Trophoblast cell (in vitro differentiated cells and primary cell): ENCODE measurements at regions not wholly inside any gene's neighbourhood (a gene's known extent, or its start where the extent isn't known, plus 50 kb on each side); places are given as distances from the start of the nearest gene placed in this dataset.

Experiments used
- DNase-seq, 2 donors: peaks; one replicate each; pipeline ENCODE4 v3.0.0-alpha.2; 2016
- H2AFZ ChIP-seq: 2 replicates; pipeline ENCODE4 v1.6.1; 2013; ENCODE audit warnings: low read length, moderate library complexity, mild to moderate bottlenecking; ENCODE audit not compliant: insufficient read depth, poor library complexity
- H2AK5ac ChIP-seq: 2 replicates; pipeline ENCODE4 v1.6.1; 2013; ENCODE audit warnings: mild to moderate bottlenecking, low read length
- H2BK120ac ChIP-seq: 2 replicates; pipeline ENCODE4 v1.6.1; 2013; ENCODE audit warnings: low read length, mild to moderate bottlenecking, moderate library complexity; ENCODE audit not compliant: insufficient read depth, poor library complexity
- H2BK12ac ChIP-seq: 2 replicates; pipeline ENCODE4 v1.6.1; 2013; ENCODE audit warnings: mild to moderate bottlenecking, low read length, moderate library complexity
- H2BK5ac ChIP-seq: 2 replicates; pipeline ENCODE4 v1.6.1; 2013; ENCODE audit warnings: low read length, low read depth, moderate library complexity, mild to moderate bottlenecking; ENCODE audit not compliant: poor library complexity
- H3K14ac ChIP-seq: 2 replicates; pipeline ENCODE4 v1.6.1; 2013; ENCODE audit warnings: mild to moderate bottlenecking, low read length
- H3K18ac ChIP-seq: 2 replicates; pipeline ENCODE4 v1.6.1; 2013; ENCODE audit warnings: mild to moderate bottlenecking, low read length
- H3K23ac ChIP-seq: 2 replicates; pipeline ENCODE4 v1.6.1; 2013; ENCODE audit warnings: low read length
- H3K27ac ChIP-seq: 2 replicates; pipeline ENCODE4 v1.5.1; 2013; ENCODE audit warnings: low read depth, mild to moderate bottlenecking, inconsistent platforms, low read length, moderate library complexity
- H3K27me3 ChIP-seq: 2 replicates; pipeline ENCODE4 v1.6.1; 2013; ENCODE audit warnings: inconsistent platforms, mild to moderate bottlenecking, low read length, moderate library complexity; ENCODE audit not compliant: insufficient read depth
- H3K36me3 ChIP-seq, 2 experiments: 1 replicate in 1 of 2; 2 replicates in 1 of 2; pipeline ENCODE4 v1.6.1; 2013; ENCODE audit warnings: low read length in 2 of 2, mild to moderate bottlenecking in 2 of 2, moderate library complexity in 1 of 2; ENCODE audit not compliant: insufficient read depth in 2 of 2, control insufficient read depth in 1 of 2
- H3K4ac ChIP-seq: 2 replicates; pipeline ENCODE4 v1.6.1; 2013; ENCODE audit warnings: low read depth, mild to moderate bottlenecking, low read length, moderate library complexity
- H3K4me1 ChIP-seq, 2 experiments: 1 replicate in 1 of 2; 2 replicates in 1 of 2; pipeline ENCODE4 v1.6.1; 2013; ENCODE audit warnings: low read length in 2 of 2, mild to moderate bottlenecking in 2 of 2, moderate library complexity in 1 of 2; ENCODE audit not compliant: insufficient read depth in 2 of 2, control insufficient read depth in 1 of 2
- H3K4me2 ChIP-seq: 2 replicates; pipeline ENCODE4 v1.6.1; 2013; ENCODE audit warnings: inconsistent platforms, mild to moderate bottlenecking, low read length, moderate library complexity
- H3K4me3 ChIP-seq: 2 replicates; pipeline ENCODE4 v1.5.1; 2013; ENCODE audit warnings: mild to moderate bottlenecking, low read depth, low read length, inconsistent platforms
- H3K79me1 ChIP-seq: one replicate; pipeline ENCODE4 v1.6.1; 2013; ENCODE audit warnings: low read length
- H3K79me2 ChIP-seq: 2 replicates; pipeline ENCODE4 v1.6.1; 2013; ENCODE audit warnings: low read length, mild to moderate bottlenecking; ENCODE audit not compliant: control insufficient read depth, insufficient read depth, poor library complexity
- H3K9ac ChIP-seq: 2 replicates; pipeline ENCODE4 v1.6.1; 2013; ENCODE audit warnings: mild to moderate bottlenecking, low read length
- H3K9me3 ChIP-seq: 2 replicates; pipeline ENCODE4 v1.6.1; 2013; ENCODE audit warnings: low read depth, mild to moderate bottlenecking, control low read depth, inconsistent platforms, low read length; ENCODE audit not compliant: insufficient read depth
- H4K12ac ChIP-seq: 2 replicates; pipeline ENCODE4 v1.6.1; 2013; ENCODE audit warnings: low read depth, mild to moderate bottlenecking, low read length, moderate library complexity
- H4K8ac ChIP-seq: 2 replicates; pipeline ENCODE4 v1.6.1; 2013; ENCODE audit warnings: low read depth, mild to moderate bottlenecking, low read length, moderate library complexity
- H4K91ac ChIP-seq: one replicate; pipeline ENCODE4 v1.6.1; 2013; ENCODE audit warnings: low read depth, mild to moderate bottlenecking, low read length, moderate library complexity
- WGBS: extraction: QIAGEN DNeasy Blood & Tissue Kit; methylation state at CpG from one replicate; pipeline ENCODE4 v1.1.7; 2013; ENCODE audit warnings: missing lambda C conversion rate; ENCODE audit not compliant: insufficient read length, insufficient coverage; ENCODE audit errors: extremely low coverage; 5-methylcytosine and 5-hydroxymethylcytosine counted together

DNA sequence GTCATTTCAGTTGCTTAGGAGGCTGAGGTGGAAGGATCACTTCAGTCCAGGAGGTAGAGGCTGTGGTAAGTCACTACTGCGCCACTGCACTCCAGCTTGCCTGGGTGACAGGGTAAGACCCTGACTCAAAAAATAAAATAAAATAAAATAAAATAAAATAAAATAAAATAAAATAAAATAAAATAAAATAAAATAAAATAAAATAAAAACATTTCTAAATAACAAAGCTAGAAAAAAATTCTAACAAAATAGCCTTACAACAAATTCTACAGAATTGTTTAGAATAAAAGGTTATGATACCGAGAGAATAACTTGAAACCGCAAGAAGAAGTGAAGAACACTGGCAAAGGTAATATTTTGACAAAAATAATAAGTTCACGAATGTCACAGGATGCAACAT, 794.3 kb downstream of the NR2F2 start:
- Histone ChIP-seq H3K36me3 (no peaks in the 10 kb centered on the region), H3K4me2 (no peak overlapping the region), H3K9me3 (no peaks in the 10 kb centered on the region), H3K4me1 (peaks cover 3 to 4% of the 10 kb centered on the region in 2 experiments), H2AK5ac (no peak overlapping the region), H4K12ac (no peak overlapping the region), H2BK5ac (no peak overlapping the region), H4K8ac (no peak overlapping the region), H3K9ac (no peak overlapping the region), H3K27ac (no peak overlapping the region), H3K79me2 (no peaks in the 10 kb centered on the region), H3K18ac (no peak overlapping the region), H3K4me3 (no peak overlapping the region), H3K23ac (no peak overlapping the region), H2BK120ac (no peak overlapping the region), H2AFZ (no peak overlapping the region), H2BK12ac (no peak overlapping the region), H4K91ac (no peak overlapping the region), H3K79me1 (no peaks in the 10 kb centered on the region), H3K27me3 (no peaks in the 10 kb centered on the region), H3K4ac (no peak overlapping the region), H3K14ac (no peak overlapping the region)
- WGBS: no CpG with 5 or more reads among the region's 4 CpGs
- DNase-seq: no peak

DNA sequence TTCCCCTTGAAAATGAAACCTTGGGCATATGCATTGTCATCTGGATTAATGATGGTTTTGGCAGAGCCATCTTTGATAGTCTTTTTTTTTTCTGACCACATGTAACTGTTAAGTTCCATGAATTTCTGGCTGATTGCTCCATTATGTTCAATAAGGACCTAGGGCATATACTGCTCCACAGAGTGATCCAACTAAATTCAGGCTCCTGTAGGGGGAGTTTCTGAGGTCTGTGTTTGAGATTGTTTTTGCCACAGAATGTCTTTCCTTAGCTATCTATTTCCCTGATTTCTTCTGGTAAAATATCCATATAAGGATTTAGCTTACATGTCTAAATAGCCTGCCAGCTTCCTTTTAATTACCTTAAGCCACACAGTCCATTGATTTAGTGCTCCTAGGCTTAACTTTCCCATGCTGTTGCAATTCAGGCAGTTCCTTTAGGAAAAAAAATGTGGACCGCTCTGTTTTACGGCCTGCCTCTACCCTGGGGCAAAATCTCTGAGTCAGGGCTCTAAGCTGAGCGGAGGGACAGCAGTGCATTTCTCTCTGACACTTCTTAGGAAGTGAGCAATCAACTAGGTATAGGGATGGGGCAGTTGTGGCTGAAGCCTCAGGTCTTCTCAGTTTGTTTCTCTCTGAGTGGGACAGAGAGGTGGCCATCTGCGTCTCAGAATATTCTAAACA, 796.2 kb downstream of the NR2F2 start:
- Histone ChIP-seq H4K91ac (no peak overlapping the region), H2BK5ac (no peak overlapping the region), H4K12ac (no peak overlapping the region), H3K4me1 (peaks cover 3 to 4% of the 10 kb centered on the region in 2 experiments), H4K8ac (no peak overlapping the region), H3K79me2 (no peaks in the 10 kb centered on the region), H3K27ac (no peak overlapping the region), H2BK120ac (no peak overlapping the region), H3K27me3 (no peaks in the 10 kb centered on the region), H2AK5ac (no peak overlapping the region), H3K36me3 (no peaks in the 10 kb centered on the region), H3K14ac (no peak overlapping the region), H3K9me3 (no peaks in the 10 kb centered on the region), H2BK12ac (no peak overlapping the region), H3K4ac (no peak overlapping the region), H3K18ac (no peak overlapping the region), H3K4me3 (no peak overlapping the region), H2AFZ (no peak overlapping the region), H3K79me1 (no peaks in the 10 kb centered on the region), H3K9ac (no peak overlapping the region), H3K23ac (no peak overlapping the region), H3K4me2 (peak overlapping the region; percentile 20)
- WGBS: no CpG with 5 or more reads among the region's 4 CpGs
- peak; percentile 94 to 98 for DNase-seq

DNA sequence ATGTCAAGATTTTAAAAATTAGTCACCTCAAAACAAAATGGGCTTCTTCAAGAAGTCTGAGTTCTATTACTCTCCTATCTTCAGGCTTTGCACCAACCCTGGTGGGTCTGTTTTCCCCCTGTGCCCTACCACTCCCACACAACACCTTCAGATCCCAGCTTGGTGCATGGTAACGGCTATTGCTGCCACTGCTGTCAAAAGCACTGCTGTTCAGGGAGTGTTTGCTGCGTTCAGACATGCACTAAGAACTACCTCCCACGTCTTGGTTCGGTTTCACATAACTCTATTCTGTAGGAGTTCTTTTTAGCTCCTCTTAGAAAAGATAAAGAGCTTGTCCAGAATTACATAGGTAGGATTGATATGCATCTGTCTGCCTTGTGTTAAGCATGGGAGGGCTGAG, 799.2 kb downstream of the NR2F2 start:
- no peaks in the 10 kb centered on the region for H3K79me1 ChIP-seq
- H2BK12ac ChIP-seq: no peak overlapping the region
- peaks cover 3 to 4% of the 10 kb centered on the region in 2 experiments for H3K4me1 ChIP-seq
- no peak overlapping the region for H3K23ac ChIP-seq
- no peak overlapping the region for H4K12ac ChIP-seq
- H2BK5ac ChIP-seq: no peak overlapping the region
- WGBS: no CpG with 5 or more reads among the region's 4 CpGs
- H3K79me2 ChIP-seq: no peaks in the 10 kb centered on the region
- no peak overlapping the region for H3K4me3 ChIP-seq
- DNase-seq: no peak
- H2AK5ac ChIP-seq: no peak overlapping the region
- no peaks in the 10 kb centered on the region for H3K36me3 ChIP-seq
- no peak overlapping the region for H2BK120ac ChIP-seq
- no peak overlapping the region for H3K4ac ChIP-seq
- H3K14ac ChIP-seq: no peak overlapping the region
- H3K27me3 ChIP-seq: no peaks in the 10 kb centered on the region
- no peak overlapping the region for H3K18ac ChIP-seq
- no peak overlapping the region for H2AFZ ChIP-seq
- no peak overlapping the region for H3K27ac ChIP-seq
- no peak overlapping the region for H3K4me2 ChIP-seq
- H4K91ac ChIP-seq: no peak overlapping the region
- no peaks in the 10 kb centered on the region for H3K9me3 ChIP-seq
- no peak overlapping the region for H3K9ac ChIP-seq
- no peak overlapping the region for H4K8ac ChIP-seq

DNA sequence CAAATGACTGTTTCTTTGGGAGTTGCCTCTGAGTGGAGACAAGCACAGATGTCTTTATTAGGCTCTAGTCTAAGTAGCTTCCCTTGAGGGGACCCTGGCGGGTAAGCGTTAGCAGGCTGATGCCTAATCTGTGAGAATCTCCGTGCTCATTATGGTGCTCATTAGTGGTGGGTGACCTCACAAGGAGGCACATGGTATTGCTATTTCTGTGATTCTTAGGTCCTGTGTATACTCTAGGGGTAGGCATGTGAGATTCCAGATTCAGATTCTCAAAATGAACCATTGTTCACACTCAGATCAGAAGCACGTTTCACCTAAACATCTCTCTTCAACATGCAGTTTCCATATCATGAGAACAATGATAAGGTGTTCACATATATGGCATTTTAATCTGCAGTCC, 809.7 kb downstream of the NR2F2 start:
- Histone ChIP-seq H2BK120ac (no peak overlapping the region), H2BK5ac (no peak overlapping the region), H3K4me1 (no peaks in the 10 kb centered on the region), H2AK5ac (no peak overlapping the region), H3K36me3 (no peaks in the 10 kb centered on the region), H3K79me2 (no peaks in the 10 kb centered on the region), H3K4me2 (no peak overlapping the region), H2AFZ (no peak overlapping the region), H3K27me3 (no peaks in the 10 kb centered on the region), H3K18ac (no peak overlapping the region), H3K9me3 (no peaks in the 10 kb centered on the region), H3K9ac (no peak overlapping the region), H3K4ac (no peak overlapping the region), H2BK12ac (no peak overlapping the region), H3K23ac (no peak overlapping the region), H3K14ac (no peak overlapping the region), H4K91ac (no peak overlapping the region), H4K12ac (no peak overlapping the region), H4K8ac (no peak overlapping the region), H3K4me3 (no peak overlapping the region), H3K79me1 (no peaks in the 10 kb centered on the region), H3K27ac (no peak overlapping the region)
- no peak for DNase-seq
- WGBS: no CpG with 5 or more reads among the region's 4 CpGs
